ENCODE measurements at regions not wholly inside any gene's neighbourhood (a gene's known extent, or its start where the extent isn't known, plus 50 kb on each side); places are given as distances from the start of the nearest gene placed in this dataset.
"Not testable (repeated sequence)": the region's sequence is repeated elsewhere in the genome, so short reads cannot be mapped to it uniquely, and the experiment has no call there.

DNA sequence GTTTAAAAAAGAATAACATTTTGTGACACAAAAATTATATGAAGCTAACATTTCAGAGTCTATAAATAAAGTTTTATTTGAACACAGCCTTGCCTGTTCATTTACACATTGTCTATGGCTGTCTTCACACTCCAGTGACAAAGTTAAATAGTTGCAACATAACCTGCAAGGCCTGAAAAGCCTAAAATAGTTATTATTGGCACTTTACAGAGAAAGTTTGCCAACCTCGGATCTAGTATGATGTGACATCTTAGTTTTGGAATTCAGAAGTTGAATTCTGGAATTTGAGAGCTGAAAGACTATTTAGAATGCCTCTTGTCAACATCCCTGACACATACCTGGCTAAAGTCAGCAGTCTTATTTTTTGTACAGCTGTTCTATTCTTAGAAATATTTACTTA lies 68.3 kb downstream of the DYRK2 start:
- DNase-seq (ENCODE audit: low spot score) = no peak

DNA sequence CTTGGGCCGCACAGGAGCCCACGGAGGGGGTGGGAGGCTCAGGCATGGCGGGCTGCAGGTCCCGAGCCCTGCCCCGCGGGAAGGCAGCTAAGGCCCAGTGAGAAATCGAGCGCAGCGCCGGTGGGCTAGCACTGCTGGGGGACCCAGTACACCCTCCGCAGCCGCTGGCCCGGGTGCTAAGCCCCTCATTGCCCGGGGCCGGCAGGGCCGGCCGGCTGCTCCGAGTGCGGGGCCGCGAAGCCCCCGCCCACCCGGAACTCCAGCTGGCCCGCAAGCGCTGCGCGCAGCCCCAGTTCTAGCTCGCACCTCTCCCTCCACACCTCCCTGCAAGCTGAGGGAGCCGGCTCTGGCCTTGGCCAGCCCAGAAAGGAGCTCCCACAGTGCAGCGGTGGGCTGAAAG lies 70.8 kb downstream of the DYRK2 start:
- not testable (repeated sequence) for DNase-seq (ENCODE audit: low spot score)

DNA sequence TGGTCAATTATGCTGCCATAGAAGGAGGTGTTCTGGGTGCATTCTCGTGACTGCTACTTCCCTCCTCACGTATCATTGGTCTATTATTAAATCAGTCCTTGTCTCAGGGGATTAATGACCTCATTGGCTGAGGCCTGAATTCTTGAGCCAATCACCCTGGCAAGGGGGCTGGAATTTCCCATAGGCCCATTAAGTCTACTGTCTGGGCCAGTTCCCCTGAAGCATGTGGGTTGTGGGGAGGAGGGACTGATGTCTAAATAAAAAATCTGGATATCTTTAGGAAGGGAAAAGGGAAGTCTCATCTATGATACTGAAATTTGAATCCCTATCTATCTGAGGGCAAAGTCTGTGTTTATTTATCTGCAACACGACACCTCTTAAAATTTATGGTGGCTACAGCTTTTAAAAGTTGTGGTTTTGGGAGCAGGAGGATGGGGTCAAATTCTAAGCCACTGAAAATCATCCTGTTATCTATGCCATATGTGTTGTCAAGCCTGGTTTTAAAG lies 71.9 kb downstream of the DYRK2 start:
- peak; percentile 58 for DNase-seq (ENCODE audit: low spot score)

DNA sequence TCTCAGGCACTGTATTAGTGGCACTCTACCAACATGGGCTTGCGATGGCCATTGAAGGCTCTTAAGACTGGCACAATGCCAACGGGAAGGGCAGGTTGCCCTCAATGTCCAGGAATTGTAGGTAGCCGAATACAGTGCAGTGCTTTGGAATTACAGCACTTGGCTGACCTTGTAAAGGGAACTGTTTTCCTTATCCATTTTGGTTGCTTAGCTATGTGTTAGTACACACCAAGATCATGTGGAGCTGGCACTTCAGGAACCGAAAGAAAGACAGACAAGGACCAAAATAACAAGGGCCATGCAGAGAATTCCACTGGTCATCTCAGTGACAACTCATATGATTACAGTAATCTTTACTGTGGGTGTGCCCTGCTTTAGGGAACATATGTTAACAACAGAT lies 72.7 kb downstream of the DYRK2 start:
- DNase-seq (ENCODE audit: low spot score) = no peak

DNA sequence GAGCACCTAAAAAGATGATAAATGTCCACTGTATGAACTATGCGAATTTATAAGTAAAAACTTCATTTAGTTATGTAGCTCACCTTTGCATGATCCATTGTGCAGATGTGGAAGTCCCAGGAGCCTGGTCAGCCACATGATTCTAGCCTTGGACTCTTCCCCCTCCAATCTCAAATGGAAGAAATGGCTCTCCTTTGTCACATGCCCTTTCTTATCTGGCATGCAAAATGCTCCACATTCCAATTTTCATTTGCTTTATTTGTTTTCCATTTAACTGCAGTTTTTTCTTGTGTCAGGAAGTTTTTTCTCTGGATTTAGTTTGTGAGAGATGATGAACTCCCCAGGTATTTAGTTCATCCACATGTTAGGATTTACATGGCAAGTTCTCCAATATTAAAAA lies 73.8 kb downstream of the DYRK2 start:
- no peak for DNase-seq (ENCODE audit: low spot score)

DNA sequence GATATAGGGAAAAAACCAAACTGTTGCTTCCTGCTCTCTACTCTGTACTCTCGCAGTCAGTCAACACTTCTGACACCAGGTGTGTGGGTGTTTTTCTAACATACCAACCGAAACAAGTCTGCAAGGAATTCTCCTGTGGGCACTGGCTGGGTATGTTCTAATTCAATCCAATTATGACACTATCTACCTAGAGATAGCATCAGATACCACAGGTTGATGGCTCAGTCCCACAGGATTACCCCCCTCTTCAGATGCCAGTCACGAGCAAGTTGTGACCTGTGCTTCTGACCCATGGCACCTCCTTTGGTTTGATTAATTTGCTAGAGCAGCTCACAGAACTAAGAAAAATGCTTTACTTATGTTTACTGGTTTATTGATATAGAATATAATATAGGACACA lies 78.3 kb downstream of the DYRK2 start:
- DNase-seq (ENCODE audit: low spot score) = no peak

DNA sequence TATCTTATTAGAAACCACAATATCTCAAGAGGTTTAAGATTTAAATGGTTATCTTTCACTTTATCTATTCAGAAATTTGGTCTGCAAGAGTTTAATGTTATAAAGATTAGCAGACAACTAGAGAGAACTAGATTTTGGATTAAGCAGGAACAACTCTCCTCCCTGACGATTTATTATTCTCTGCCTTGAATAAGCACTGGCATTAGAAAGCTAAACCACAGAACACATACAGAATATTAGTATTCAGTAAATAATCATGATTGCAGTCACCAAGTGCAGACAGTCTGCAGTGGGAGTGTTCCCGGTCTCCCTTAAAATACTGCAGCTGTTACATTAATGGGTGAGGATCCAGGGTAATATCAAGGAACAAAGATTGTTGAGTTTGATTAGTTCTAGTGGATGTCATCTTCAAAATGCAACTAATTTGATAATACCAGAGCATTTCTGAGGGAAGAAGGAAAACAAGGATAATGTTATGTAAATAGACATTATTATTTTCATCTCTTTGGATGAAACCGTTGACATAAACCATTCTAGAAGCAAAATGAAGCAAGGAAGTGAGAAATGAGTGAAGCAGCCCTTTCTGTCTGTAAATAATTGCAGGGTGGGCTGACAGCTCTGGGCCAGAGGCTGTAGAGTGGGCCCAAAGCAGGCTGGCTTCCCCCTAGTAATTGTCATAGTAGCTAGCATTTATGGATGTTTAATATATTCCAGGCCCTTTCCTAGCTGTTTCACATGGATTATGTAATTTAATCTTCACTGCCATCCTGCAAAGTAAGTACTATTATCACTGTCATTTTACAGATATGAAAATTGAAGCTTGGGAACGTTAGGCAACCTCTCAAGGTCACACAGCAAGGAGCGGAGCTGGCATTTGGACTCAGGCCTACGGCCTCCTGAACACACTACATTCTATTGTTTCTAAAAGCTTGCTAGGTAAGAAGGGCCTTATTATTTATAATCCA lies 79.4 kb downstream of the DYRK2 start:
- DNase-seq (ENCODE audit: low spot score) = peak; percentile 91

DNA sequence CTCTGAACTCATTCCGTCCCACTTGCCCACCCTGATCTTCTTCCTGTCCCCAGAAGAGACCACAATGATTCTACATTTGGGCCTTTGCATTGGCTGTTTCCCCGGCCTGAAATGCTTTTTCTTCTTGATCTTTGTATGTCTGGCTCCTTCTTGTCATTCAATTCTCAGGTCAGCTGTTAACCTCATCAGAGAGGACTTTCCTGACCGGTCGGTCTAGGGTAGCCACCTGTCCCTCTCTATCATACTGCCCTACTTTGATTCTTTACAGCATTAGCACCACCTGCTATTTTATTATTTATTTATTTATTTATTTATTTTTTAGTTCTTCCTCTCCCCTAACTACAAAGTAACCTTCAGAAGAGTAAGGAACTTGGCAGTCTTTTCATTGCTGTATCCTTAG lies 84.3 kb downstream of the DYRK2 start:
- no peak for DNase-seq (ENCODE audit: low spot score)

DNA sequence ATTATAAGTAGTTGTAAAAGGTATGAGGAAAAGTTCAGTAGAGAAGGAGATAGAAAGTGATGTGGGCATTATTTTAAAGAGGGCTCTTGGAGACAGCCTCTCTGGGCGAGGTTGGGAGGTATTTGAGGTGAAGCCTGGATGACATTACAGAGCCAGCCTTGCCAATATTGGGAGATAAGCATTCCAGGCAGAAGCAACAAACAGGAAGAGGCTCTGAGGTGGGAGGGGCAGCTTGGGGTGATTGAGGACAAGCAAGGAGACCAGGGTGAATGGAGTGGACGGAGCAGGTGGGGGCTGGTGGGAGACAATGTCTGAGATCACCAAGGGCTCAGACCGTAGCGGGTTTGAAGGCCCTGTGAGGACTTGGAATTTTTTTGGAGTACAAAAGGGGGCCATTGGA lies 87.3 kb downstream of the DYRK2 start:
- no peak for DNase-seq (ENCODE audit: low spot score)

DNA sequence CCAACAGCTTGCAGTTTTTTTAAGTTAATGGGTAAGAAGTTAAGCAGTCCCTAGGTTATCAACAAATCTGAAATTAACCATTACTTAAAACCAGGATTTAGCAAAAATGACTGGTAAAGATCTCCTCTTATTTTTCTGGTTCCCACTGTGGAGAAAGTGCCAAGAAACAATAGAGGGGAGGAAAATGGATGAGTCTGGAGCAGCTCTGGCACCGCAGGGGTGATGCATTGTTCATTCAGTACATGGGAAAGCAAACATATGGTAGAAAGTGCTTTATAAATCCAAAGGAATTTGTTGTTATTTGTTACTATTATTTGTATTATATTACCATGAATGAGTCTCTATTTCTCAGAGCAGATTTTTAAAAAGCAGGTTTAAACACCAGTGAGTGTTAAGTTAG lies 92.2 kb downstream of the DYRK2 start:
- DNase-seq (ENCODE audit: low spot score) = no peak

DNA sequence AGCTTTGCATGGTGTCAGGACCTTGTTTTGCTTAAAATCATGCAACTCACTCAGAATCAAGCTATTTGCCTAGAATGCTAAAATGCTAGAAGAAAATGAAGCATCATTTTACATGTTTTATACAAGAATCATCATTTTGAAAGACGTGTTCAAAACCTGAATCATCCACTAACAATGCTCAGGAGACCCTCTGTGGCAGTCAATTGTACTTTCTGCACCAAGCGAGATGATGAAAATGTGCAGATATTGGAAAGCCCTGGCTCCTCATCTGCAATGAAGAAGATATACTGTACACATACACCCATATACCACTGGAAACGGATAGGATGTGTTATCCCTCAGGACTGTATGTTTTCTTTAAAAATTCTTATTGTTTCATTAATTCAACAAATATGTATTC lies 92.7 kb downstream of the DYRK2 start:
- no peak for DNase-seq (ENCODE audit: low spot score)

DNA sequence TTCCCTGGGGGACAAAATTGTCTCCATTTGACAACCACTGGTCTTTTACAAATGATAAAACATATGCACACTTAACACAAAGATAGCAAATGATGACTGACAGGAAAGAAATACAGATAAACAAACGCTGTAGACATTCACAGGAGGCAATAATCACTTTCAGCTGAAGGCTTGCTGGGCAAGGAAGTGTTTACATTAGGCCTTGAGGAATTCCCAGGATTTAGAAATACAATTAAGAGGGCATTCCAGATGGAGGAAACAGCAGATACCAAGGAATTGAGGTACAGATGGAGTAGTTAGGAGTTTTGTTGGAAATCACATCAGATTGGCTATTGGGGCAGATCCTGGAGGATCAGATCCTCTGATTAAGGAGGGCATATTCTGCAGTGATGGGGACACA lies 93.9 kb downstream of the DYRK2 start:
- DNase-seq (ENCODE audit: low spot score) = no peak

DNA sequence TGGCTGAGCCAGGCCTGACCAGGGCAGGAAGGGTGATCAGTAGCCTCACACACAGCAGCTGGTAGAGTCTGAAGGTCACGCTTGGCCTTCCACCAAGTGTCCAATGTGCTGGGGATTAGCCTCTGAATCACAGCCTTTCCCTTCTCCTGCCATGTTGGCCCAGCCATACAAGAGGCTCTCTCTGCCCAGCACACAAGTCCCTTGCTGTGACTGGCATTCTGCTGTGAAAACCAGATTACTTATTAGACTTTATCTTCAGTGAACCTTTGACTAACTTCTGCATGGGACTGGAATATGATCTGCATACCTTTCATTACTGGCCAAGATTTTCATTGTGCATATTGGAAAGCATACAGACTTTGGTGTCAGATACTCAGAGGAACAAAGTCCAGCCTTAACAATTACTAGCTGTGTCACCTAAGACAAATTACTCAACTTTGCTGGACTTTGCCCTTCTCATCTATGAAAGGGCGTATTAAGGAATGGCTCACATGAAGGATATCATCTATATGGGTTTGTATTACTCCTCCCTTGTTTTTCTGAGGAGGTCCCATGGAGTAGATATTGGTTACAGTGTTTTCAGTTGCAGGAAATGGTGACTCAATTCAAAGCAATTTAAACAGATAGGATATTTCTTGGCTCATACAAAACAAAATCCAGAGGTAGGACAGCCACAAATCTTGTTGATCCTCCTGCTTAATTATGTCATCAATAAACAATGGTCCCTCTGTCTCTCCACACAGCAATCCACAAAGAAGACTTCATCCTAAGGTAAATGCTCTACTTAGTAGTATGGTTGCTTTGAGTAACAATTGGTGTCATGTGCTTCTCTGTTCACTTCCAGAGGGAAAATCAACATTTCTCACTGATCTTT lies 99.6 kb downstream of the DYRK2 start:
- DNase-seq (ENCODE audit: low spot score) = no peak

DNA sequence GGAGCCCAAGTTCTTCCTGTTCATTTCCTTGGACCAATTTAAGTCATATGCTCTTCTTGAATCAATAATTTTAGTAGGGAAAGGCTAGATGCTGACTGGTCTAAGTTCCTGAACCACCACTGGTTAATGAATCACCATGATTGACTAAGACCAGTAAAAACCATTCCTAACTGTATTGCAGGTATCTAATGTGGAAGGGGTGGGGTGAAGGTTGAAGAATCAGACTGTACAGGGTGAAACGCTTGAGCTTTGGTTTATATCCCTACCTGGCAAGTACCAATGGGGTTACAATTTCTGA lies 100.1 kb downstream of the DYRK2 start:
- no peak for DNase-seq (ENCODE audit: low spot score)

DNA sequence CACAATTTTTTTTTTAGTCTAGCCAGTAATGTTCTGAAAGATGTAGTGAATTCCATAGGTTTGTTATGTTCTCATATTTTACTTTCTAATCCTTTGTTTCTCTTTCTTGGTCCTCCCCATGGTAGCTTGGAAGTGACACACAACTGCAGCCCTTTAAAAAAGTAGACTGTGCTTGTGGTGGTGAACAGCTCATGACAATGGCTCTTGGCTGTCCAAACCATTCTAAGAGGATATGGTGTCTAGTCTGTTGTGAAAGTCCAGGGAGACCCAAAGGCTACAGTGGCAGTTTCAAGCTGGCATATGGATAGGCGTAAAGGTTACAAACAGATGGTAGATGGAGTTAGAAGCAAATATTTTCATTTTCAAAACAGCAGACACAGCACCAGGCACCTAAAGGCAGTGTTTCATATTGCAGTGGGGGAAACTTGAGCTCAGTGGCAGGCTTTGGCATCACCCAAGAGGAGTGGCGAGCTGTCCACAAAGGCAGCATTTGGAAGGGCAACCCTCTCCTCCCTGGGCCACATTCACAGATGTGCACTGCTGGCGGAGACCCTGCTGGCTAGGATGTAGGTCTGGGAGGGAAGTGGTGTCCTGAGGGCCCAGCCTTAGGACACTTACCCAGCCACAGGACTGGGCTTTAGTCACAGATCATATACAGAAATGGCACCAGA lies 102.1 kb downstream of the DYRK2 start:
- DNase-seq (ENCODE audit: low spot score) = no peak

DNA sequence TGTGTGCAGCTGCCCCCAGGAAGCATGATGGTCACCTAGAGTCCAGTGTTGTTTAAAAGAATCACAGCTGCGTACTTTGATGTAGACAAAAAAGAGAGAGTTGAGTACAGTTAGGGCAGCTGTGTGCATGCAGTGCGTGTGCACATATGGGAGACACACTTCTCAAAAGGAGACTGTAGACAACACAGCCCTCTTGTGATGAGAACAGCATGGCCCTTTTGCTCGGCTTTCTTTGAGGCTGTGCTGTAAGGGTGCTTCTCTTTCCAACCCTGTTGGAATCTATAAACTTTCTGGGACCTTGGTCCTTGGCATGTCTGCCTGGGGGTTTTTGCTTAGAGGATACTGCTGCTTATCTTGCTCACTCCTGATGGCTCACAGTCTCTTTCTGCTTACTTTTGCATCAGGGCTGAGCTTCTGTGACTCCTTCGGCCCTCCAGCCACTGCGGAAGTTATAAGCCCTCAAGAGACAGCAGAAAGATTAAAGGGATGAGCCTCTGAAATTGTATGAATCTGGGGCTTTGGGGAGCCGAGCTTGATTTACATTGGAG lies 102.9 kb downstream of the DYRK2 start:
- no peak for DNase-seq (ENCODE audit: low spot score)

DNA sequence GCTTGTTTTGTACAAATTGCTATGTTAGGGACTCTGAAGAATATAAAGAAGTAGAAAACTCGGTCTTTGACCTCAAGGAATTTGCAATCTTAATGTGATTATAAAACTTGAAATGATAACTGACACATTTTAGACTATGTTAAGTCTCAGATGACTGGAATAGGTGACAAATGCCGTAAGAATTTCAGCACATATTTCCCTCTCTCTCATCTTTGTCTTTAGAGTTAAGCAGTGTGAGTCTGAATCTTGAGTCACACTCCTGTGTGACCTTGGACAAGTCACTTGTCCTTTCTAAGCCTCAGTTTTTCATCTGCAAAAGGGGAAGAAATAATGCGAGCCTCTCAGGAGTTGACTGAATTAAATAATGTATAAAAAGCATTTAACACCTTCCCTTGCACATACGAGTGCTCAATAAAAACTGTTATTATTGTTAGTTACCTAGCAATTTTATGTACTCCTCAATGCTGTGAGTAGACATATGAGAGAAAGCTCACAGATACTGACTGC lies 103.7 kb downstream of the DYRK2 start:
- DNase-seq (ENCODE audit: low spot score) = no peak

DNA sequence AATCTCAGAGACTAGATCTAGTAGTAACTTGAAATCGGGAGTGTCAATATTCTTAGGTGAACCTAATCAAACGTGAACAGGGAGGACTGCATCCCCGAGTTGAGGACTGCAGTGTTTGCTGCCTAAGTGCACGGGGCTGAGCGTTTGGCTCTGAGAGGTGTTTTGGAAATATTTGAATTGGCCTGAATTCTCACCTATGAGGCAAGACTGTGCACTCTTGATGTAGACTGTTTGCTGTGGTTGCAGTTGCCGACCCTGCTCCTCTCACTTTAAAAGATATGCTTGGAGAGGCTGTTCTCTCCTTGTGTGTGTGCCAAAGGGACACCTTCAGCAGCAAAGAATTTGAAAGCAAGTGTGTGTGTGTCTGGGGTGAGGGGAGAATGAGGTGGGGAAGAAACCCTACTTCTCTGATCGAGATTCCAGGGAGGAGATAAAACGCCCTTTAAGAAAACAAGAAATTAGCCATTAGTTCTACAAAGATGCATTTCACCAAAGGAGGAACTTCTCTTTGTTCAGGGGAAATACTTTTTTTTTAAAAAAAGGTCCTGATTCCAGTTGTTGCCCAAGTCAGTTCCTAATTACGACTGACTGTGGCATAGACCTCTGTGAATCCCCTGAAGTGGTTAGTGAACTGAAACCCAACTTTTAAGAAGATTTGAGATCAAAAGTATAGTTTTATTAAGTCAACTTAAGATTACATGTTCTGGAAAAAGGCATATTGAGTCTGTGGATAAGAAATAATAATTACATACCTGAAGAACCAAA lies 106.6 kb downstream of the DYRK2 start:
- no peak for DNase-seq (ENCODE audit: low spot score)

DNA sequence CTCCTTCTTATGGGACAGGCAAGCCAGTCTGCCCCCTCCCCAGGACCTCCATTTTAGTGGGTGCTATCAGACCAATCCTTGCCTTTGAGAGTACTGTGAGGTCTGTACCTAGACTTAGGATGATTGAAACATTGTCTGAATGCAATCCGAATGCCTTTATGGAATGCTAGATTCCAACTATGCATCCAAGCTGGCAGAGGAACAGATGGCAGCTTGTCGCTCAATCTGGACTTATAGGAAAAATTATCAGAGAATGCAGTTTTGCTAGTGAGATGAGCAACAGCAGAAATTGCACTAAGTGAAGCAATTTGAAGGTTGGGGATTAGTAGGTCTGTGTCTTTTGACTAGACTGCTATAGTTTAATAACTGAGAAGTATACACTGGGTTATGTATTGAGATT lies 109.1 kb downstream of the DYRK2 start:
- no peak for DNase-seq (ENCODE audit: low spot score)

DNA sequence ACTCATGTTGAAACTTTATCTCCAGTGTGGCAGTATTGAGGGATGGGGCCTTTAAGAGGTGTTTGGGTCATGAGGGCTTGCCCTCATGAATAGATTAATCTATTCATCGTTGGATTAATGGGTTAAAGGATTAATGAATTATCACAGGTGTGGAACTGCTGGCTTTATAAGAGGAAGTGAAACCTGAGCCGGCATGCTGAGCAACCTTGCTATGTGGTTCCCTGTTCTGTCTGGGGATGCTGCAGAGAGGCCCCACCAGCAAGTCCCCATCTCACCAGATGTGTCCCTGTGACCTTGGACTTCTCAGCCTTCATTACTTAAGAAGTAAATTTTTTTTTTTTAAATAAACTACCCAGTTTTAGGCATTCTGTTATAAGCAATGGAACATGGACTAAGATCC lies 109.6 kb downstream of the DYRK2 start:
- DNase-seq (ENCODE audit: low spot score) = no peak

DNA sequence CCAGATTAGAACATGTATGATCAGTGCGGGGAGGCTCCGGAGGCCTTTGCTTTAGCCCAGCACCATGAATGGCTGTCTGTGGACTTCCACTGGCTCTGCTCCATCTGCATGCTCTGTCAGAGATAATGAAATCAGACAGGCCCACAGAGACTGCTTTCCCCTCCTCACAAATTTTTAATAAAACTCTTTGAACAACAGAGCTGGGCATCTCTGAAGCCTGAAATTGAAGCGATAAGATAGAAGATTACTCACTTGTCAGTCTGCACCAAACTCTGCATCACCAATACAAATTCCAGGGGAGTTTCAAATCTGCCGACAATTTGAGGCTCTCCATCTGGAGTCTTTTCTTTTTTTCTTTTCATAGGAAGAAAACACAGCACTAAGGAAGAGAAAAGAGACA lies 110.0 kb downstream of the DYRK2 start:
- peak; percentile 63 for DNase-seq (ENCODE audit: low spot score)

Data from SK-N-DZ (cell line).